Astrocyte of the spinal cord (primary cell): ENCODE measurements at regions not wholly inside any gene's neighbourhood (a gene's known extent, or its start where the extent isn't known, plus 50 kb on each side); places are given as distances from the start of the nearest gene placed in this dataset.
"Not testable (repeated sequence)": the region's sequence is repeated elsewhere in the genome, so short reads cannot be mapped to it uniquely, and the experiment has no call there.

ENCODE experiments used
- DNase-seq: peaks from one replicate; pipeline ENCODE4 v3.0.0; 2011; ENCODE audit warnings: low read depth, low spot score
- H3K4me3 ChIP-seq: 2 replicates; pipeline ENCODE4 v1.5.1; 2011; ENCODE audit warnings: low read depth, mild to moderate bottlenecking, low read length, moderate library complexity
- in situ Hi-C: cut with HindIII; loops from 2 replicates; pipeline ENCODE4 v1.10.0; 2017; ENCODE audit warnings: low sequenced_read_pairs
- TF ChIP-seq, protein P1 (sequence below): IDR thresholded peaks from 2 replicates; pipeline ENCODE4 v1.5.1; 2012; ENCODE audit warnings: low read depth, mild to moderate bottlenecking, low read length, inconsistent platforms

DNA sequence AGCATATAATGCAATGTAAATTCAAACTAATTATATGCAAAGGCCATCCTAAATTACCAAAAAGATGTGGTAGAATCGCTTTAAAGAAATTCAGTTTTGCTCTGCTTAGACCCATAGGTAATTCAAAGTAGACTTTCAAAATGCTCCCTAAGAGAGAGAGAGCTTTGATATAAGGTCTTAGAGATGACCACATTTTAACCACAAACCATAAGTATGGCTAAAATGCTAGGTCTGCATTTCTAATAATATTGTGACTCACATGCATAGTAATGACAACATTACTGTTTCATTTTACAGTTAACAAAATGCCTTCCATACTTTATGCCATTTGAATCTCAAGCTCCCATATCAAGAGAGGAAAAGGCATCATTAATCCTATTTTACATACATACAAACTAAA is 144.5 kb downstream of the RAD51AP2 start:
- TF ChIP-seq, protein P1, sequence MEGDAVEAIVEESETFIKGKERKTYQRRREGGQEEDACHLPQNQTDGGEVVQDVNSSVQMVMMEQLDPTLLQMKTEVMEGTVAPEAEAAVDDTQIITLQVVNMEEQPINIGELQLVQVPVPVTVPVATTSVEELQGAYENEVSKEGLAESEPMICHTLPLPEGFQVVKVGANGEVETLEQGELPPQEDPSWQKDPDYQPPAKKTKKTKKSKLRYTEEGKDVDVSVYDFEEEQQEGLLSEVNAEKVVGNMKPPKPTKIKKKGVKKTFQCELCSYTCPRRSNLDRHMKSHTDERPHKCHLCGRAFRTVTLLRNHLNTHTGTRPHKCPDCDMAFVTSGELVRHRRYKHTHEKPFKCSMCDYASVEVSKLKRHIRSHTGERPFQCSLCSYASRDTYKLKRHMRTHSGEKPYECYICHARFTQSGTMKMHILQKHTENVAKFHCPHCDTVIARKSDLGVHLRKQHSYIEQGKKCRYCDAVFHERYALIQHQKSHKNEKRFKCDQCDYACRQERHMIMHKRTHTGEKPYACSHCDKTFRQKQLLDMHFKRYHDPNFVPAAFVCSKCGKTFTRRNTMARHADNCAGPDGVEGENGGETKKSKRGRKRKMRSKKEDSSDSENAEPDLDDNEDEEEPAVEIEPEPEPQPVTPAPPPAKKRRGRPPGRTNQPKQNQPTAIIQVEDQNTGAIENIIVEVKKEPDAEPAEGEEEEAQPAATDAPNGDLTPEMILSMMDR: no peak
- in situ Hi-C loops: no loop called here
- no peak overlapping the region for H3K4me3 ChIP-seq
- DNase-seq: peak; percentile 88

DNA sequence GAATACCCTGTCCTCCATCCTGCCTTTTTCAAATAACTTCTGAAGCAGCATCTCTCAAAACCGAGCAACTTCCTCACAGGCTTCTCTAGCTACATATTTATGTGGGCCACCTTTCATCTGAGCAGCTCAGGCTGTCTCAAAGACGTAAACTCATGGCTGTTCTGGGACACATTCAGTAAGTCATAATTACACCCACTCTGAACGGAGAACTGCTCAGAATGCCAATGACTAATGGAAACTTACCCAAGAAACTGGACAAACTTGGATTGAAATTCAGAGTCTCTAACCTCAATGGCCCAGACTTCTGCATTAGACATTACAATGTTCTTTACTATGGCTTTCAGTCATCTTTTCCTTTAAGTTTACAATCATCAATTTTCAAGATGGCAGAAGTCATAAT is 145.2 kb downstream of the RAD51AP2 start:
- peak; percentile 85 for DNase-seq
- in situ Hi-C loops: no loop called here
- TF ChIP-seq, protein P1: no peak
- no peak overlapping the region for H3K4me3 ChIP-seq

DNA sequence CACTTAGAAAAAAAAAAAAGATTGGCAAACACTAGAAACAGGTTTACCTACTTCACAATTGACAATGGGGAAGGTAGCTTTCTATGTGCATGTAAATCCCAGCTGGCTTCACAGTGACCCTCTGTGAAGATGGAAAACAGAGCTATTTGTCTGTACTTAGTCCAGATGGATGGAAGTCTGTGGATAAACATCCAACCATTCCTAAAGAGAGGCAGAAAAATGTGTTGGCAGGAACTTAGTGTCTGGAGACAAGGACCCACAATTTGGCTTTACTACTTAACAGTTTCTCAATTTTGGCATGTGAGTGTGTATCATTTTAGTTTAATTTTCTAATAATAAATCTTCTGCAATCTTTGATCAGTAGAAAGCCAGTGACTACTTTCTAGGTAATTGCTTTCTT is 154.4 kb downstream of the RAD51AP2 start:
- H3K4me3 ChIP-seq: no peak overlapping the region
- in situ Hi-C loops: no loop called here
- TF ChIP-seq, protein P1: no peak
- no peak for DNase-seq

DNA sequence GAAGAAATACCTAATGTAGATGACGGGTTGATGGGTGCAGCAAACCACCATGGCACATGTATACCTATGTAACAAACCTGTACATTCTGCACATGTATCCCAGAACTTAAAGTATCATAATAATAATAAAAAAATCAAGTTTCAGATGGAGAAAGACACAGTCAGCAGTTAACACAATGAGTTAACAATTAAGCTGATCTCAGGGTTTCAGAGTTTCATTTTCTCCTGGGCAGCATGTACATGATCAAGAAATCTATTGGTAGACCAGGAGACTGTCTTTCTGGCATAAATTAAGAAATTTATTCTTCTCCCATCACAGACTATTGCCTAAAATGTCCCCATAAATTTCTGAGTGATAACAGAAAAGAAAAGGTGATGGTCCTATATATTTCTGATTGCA is 155.3 kb downstream of the RAD51AP2 start:
- TF ChIP-seq, protein P1: no peak
- no peak for DNase-seq
- in situ Hi-C loops: no loop called here
- H3K4me3 ChIP-seq: no peak overlapping the region

DNA sequence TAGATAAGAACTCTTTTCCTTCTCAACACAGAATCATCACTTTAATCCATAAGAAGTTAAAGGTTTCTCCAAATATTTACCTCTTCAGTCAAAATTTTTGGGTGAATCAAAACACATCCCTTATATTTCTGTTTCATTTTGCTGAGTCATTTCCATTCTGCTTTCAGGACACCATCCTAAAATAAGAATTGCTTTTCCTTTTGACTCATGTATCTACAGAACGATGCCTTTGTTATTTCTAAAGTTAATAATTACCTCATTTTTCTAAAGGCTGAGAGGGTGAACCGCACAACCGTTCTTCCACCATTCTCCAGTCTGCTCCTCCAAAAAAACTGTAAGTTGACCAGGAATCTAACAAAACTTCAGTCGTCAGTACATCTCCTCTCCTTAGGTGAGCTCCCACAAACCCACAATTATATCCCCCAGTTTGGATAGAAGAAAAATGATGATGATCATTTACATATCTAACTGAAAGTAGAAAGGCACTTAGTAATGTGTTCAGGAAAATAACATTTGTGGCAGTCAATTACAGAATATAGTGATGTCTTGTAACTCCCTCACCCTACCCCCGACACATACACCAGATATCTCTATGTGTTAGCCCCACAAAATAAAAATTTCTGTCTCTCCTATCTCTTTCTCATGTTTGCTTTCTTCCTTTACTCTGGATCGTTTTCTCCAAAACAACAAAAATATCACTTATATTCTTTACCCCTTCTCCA is 162.5 kb downstream of the RAD51AP2 start:
- in situ Hi-C loops: no loop called here
- H3K4me3 ChIP-seq: no peak overlapping the region
- DNase-seq: peak; percentile 20
- TF ChIP-seq, protein P1: no peak

DNA sequence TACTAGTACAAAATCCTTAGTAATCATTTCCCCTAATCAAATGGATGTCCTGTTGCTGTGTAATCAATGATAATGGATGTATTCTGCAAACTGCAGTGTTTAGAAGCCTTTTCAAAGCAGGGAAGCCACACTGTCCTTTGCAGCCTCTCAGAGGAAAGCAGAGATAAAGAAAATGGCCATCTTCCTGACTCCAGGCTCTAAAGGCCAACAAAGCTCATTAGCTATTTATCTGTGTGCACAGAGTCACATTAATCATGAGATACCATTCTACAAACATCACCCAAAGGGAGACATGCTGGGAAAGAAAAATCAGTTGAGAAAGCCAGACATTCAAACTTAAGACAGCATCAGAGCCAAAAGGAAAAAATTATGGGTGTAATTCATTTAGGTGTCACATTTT is 165.0 kb downstream of the RAD51AP2 start:
- H3K4me3 ChIP-seq: no peak overlapping the region
- in situ Hi-C loops: no loop called here
- DNase-seq: no peak
- TF ChIP-seq, protein P1: no peak

DNA sequence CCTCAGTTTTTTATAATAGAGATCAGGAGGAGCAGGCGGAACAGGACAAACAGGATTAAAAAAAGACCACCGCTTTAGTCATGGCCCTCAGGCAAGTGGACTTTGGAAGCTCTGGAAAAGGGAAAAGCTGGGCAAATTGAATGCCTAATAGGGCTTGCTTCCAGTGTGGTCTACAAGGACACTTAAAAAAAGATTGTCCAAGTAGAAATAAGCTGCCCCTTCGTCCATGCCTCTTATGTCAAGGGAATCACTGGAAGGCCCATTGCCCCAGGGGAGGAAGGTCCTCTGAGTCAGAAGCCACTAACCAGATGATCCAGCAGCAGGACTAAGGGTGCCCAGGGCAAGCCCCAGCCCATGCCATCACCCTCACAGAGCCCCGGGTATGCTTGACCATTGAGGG is 175.5 kb downstream of the RAD51AP2 start:
- DNase-seq, H3K4me3 ChIP-seq, in situ Hi-C loops: not testable (repeated sequence)
